ENCODE measurements at regions not wholly inside any gene's neighbourhood (a gene's known extent, or its start where the extent isn't known, plus 50 kb on each side); places are given as distances from the start of the nearest gene placed in this dataset.

GRCh38 chr5:63811961-63812360, 150.3 kb downstream of the HTR1A start:
- TF ChIP-seq CTCF (IDR thresholded peaks at IDR 0.05) = no peak
- no peak for TF ChIP-seq POLR2A (IDR thresholded peaks at IDR 0.05)

Measured in lower leg skin (tissue), 3 donors.